ENCODE measurements at regions not wholly inside any gene's neighbourhood (a gene's known extent, or its start where the extent isn't known, plus 50 kb on each side); places are given as distances from the start of the nearest gene placed in this dataset.

- TF ChIP-seq CTCF (IDR thresholded peaks at IDR 0.05; ENCODE audit: low read depth, low read length) (no peak), POLR2A (IDR thresholded peaks at IDR 0.05; ENCODE audit: extremely low read depth, insufficient read length) (no peak), MAX (IDR thresholded peaks at IDR 0.05; ENCODE audit: low read depth, low read length) (no peak), MYC (IDR thresholded peaks at IDR 0.05; ENCODE audit: low read depth, low read length) (no peak)
Measured at GRCh38 chr14:56899829-56900228, 89.5 kb upstream of the OTX2 start.
